ENCODE measurements at regions not wholly inside any gene's neighbourhood (a gene's known extent, or its start where the extent isn't known, plus 50 kb on each side); places are given as distances from the start of the nearest gene placed in this dataset.
"Not testable (repeated sequence)": the region's sequence is repeated elsewhere in the genome, so short reads cannot be mapped to it uniquely, and the experiment has no call there.

GRCh38 chr5:56659971-56660370 is 155.4 kb upstream of the MAP3K1 start:
- DNase-seq (ENCODE audit: low spot score), result no peak

- no peak for DNase-seq (ENCODE audit: low spot score)
Measured at GRCh38 chr5:56658972-56659371, 156.4 kb upstream of the MAP3K1 start.

GRCh38 chr5:56656846-56657726 is 158.3 kb upstream of the MAP3K1 start:
- no peak for DNase-seq (ENCODE audit: low spot score)

- DNase-seq (ENCODE audit: low spot score), result no peak
Measured at GRCh38 chr5:56651893-56652292, 163.5 kb upstream of the MAP3K1 start.

GRCh38 chr5:56650386-56650785 is 165.0 kb upstream of the MAP3K1 start:
- DNase-seq (ENCODE audit: low spot score), result no peak

GRCh38 chr5:56649569-56649968 is 165.8 kb upstream of the MAP3K1 start:
- DNase-seq (ENCODE audit: low spot score), result peak; percentile 37

- DNase-seq (ENCODE audit: low spot score), result no peak
Measured at GRCh38 chr5:56648460-56649034, 166.8 kb upstream of the MAP3K1 start.

GRCh38 chr5:56647099-56647850 is 168.1 kb upstream of the MAP3K1 start:
- no peak for DNase-seq (ENCODE audit: low spot score)

- DNase-seq (ENCODE audit: low spot score), result no peak
Measured at GRCh38 chr5:56641635-56642260, 173.6 kb upstream of the MAP3K1 start.

- DNase-seq (ENCODE audit: low spot score), result no peak
Measured at GRCh38 chr5:56640763-56641406, 174.5 kb upstream of the MAP3K1 start.

- no peak for DNase-seq (ENCODE audit: low spot score)
Measured at GRCh38 chr5:56639476-56639875, 175.9 kb upstream of the MAP3K1 start.

GRCh38 chr5:56638768-56639238 is 176.5 kb upstream of the MAP3K1 start:
- no peak for DNase-seq (ENCODE audit: low spot score)

- DNase-seq (ENCODE audit: low spot score), result no peak
Measured at GRCh38 chr5:56638061-56638621, 177.2 kb upstream of the MAP3K1 start.

- DNase-seq (ENCODE audit: low spot score), result no peak
Measured at GRCh38 chr5:56637321-56637920, 177.9 kb upstream of the MAP3K1 start.

- no peak for DNase-seq (ENCODE audit: low spot score)
Measured at GRCh38 chr5:56633950-56634349, 181.4 kb upstream of the MAP3K1 start.

GRCh38 chr5:56632939-56633338 is 182.4 kb upstream of the MAP3K1 start:
- DNase-seq (ENCODE audit: low spot score), result no peak

GRCh38 chr5:56632199-56632598 is 183.2 kb upstream of the MAP3K1 start:
- DNase-seq (ENCODE audit: low spot score), result no peak

GRCh38 chr5:56631719-56632118 is 183.6 kb upstream of the MAP3K1 start:
- no peak for DNase-seq (ENCODE audit: low spot score)

GRCh38 chr5:56628616-56629015 is 186.7 kb upstream of the MAP3K1 start:
- DNase-seq (ENCODE audit: low spot score), result not testable (repeated sequence)

- DNase-seq (ENCODE audit: low spot score), result peak; percentile 30
Measured at GRCh38 chr5:56625541-56625940, 189.8 kb upstream of the MAP3K1 start.

- DNase-seq (ENCODE audit: low spot score), result no peak
Measured at GRCh38 chr5:56624751-56625150, 190.6 kb upstream of the MAP3K1 start.
